GM23338 (cell line): ENCODE measurements at regions not wholly inside any gene's neighbourhood (a gene's known extent, or its start where the extent isn't known, plus 50 kb on each side); places are given as distances from the start of the nearest gene placed in this dataset.

Experiments
- ATAC-seq: fragments of 200-7000 bp; cut with Tn5 transposase; 3 replicates; pipeline ENCODE4 v1.9.1; 2020
- DNase-seq: peaks from one replicate; pipeline ENCODE4 v3.0.0-alpha.2; 2015; ENCODE audit warnings: low spot score
- H2AFZ ChIP-seq: fragments of 200-600 bp; sonication (generic); 2 replicates; pipeline ENCODE4 v1.8.0; 2016; ENCODE audit warnings: antibody characterized with exemption, mild to moderate bottlenecking, moderate library complexity
- H3F3A ChIP-seq: fragments of 200-600 bp; sonication (generic); replicated peaks from 2 replicates; pipeline ENCODE4 v1.8.0; 2017; ENCODE audit warnings: antibody characterized with exemption, mixed run types, low read depth
- H3K27ac ChIP-seq: fragments of 200-600 bp; sonication (generic); 2 replicates; pipeline ENCODE4 v1.6.1; 2016; ENCODE audit warnings: low read depth
- H3K27me3 ChIP-seq: fragments of 200-600 bp; sonication (generic); 2 replicates; pipeline ENCODE4 v1.8.0; 2016; ENCODE audit warnings: mild to moderate bottlenecking, mixed run types, moderate library complexity; ENCODE audit not compliant: insufficient read depth
- H3K36me3 ChIP-seq: fragments of 200-600 bp; sonication (generic); 2 replicates; pipeline ENCODE4 v1.8.0; 2016; ENCODE audit warnings: mild to moderate bottlenecking; ENCODE audit not compliant: insufficient read depth
- H3K4me1 ChIP-seq: fragments of 200-600 bp; sonication (generic); 2 replicates; pipeline ENCODE4 v1.8.0; 2016; ENCODE audit warnings: mild to moderate bottlenecking, moderate library complexity; ENCODE audit not compliant: insufficient read depth
- H3K4me2 ChIP-seq: fragments of 200-600 bp; sonication (generic); 2 replicates; pipeline ENCODE4 v1.7.1; 2017; ENCODE audit warnings: mixed run types
- H3K4me3 ChIP-seq: fragments of 200-600 bp; sonication (generic); 2 replicates; pipeline ENCODE4 v1.6.1; 2016; ENCODE audit warnings: mixed run types
- H3K79me2 ChIP-seq: fragments of 200-600 bp; sonication (generic); replicated peaks from 2 replicates; pipeline ENCODE4 v1.8.0; 2017; ENCODE audit warnings: mild to moderate bottlenecking; ENCODE audit not compliant: insufficient read depth
- H3K9me2 ChIP-seq: fragments of 200-600 bp; sonication (generic); 2 replicates; pipeline ENCODE4 v1.8.0; 2017; ENCODE audit not compliant: insufficient read depth
- H4K20me1 ChIP-seq: fragments of 200-600 bp; sonication (generic); replicated peaks from 2 replicates; pipeline ENCODE4 v1.8.0; 2017; ENCODE audit warnings: mild to moderate bottlenecking; ENCODE audit not compliant: insufficient read depth
- H3K27ac Mint-ChIP-seq: 2 replicates; pipeline ENCODE4 v1.8.0; 2020; ENCODE audit warnings: inconsistent platforms, mild to moderate bottlenecking, moderate library complexity, mixed read lengths
- H3K27me3 Mint-ChIP-seq: 3 replicates; pipeline ENCODE4 v1.8.0; 2022; ENCODE audit warnings: low read depth, mild to moderate bottlenecking, moderate library complexity, mixed read lengths, inconsistent platforms; ENCODE audit not compliant: insufficient read depth, poor library complexity
- H3K36me3 Mint-ChIP-seq: 3 replicates; pipeline ENCODE4 v1.8.0; 2021; ENCODE audit warnings: low read depth, mild to moderate bottlenecking, inconsistent platforms, moderate library complexity, mixed read lengths
- H3K4me1 Mint-ChIP-seq: 3 replicates; pipeline ENCODE4 v1.8.0; 2020; ENCODE audit warnings: mild to moderate bottlenecking, inconsistent platforms, mixed read lengths
- H3K4me3 Mint-ChIP-seq: 3 replicates; pipeline ENCODE4 v1.8.0; 2021; ENCODE audit warnings: moderate library complexity, mild to moderate bottlenecking, inconsistent platforms, mixed read lengths
- H3K9me3 Mint-ChIP-seq: 3 replicates; pipeline ENCODE4 v1.8.0; 2020; ENCODE audit warnings: moderate library complexity, mild to moderate bottlenecking, inconsistent platforms, mixed read lengths
- CREB1 ChIP-seq: fragments of 250-450 bp; sonication (Bioruptor Pico); IDR thresholded peaks from 2 replicates; pipeline ENCODE4 v1.5.0; 2020; ENCODE audit warnings: low read depth, mild to moderate bottlenecking, moderate library complexity
- CTCF ChIP-seq, 2 experiments: fragments of 200-600 bp in 1 of 2; sonication (generic) in 1 of 2; conservative IDR thresholded peaks; 2 replicates each; pipeline versions ENCODE4 v1.5.1 to v1.6.1; 2016 to 2017; ENCODE audit warnings: antibody characterized with exemption in 2 of 2, low read depth in 2 of 2, mild to moderate bottlenecking in 2 of 2, moderate library complexity in 1 of 2
- EZH2 ChIP-seq: fragments of 200-600 bp; sonication (generic); IDR thresholded peaks from one replicate; pipeline ENCODE4 v1.8.0; 2017; ENCODE audit warnings: antibody characterized with exemption, mild to moderate bottlenecking, low read depth; ENCODE audit not compliant: unreplicated experiment
- EZH2phosphoT487 ChIP-seq: fragments of 200-600 bp; sonication (generic); IDR thresholded peaks from one replicate; pipeline ENCODE4 v1.8.1; 2018; ENCODE audit warnings: antibody characterized with exemption; ENCODE audit not compliant: unreplicated experiment
- JUNB ChIP-seq: IDR thresholded peaks from one replicate; pipeline ENCODE4 v1.6.1; 2016; ENCODE audit warnings: antibody characterized with exemption; ENCODE audit not compliant: unreplicated experiment
- POLR2AphosphoS5 ChIP-seq: IDR thresholded peaks from 2 replicates; pipeline ENCODE4 v1.6.1; 2016; ENCODE audit warnings: antibody characterized with exemption, low read depth
- ZNF114 ChIP-seq: fragments of 250-450 bp; sonication (Bioruptor Pico); IDR thresholded peaks from 2 replicates; pipeline ENCODE4 v1.5.0; 2020; ENCODE audit warnings: mild to moderate bottlenecking, moderate library complexity
- TF ChIP-seq, protein P1 (sequence below): fragments of 250-450 bp; sonication (Bioruptor Pico); IDR thresholded peaks from 2 replicates; pipeline ENCODE4 v1.5.0; 2020; ENCODE audit warnings: mild to moderate bottlenecking, moderate library complexity

DNA sequence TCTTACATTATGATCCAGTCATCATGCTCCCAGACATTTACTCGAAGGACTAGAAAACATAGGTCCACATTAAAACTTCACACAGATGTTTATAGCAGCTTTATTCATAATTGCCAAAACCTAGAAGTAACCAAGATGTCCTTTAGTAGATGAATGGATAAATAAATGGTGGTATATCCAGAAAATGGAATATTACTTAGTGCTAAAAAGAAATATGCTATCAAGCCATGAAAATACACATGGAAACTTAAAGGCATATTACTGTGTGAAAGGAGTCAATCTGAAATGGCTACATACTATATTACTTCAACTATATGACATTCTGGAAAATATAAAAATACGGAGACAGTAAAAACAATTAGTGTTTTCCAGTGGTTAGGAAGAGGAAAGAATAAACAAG lies 1039.1 kb upstream of the INTU start (continued):
- TF ChIP-seq EZH2 (no peak), ZNF114 (no peak), CTCF (conservative IDR thresholded peaks at IDR 0.05; ENCODE audit: low read depth in 2 of 2) (no peak), EZH2phosphoT487 (no peak)

DNA sequence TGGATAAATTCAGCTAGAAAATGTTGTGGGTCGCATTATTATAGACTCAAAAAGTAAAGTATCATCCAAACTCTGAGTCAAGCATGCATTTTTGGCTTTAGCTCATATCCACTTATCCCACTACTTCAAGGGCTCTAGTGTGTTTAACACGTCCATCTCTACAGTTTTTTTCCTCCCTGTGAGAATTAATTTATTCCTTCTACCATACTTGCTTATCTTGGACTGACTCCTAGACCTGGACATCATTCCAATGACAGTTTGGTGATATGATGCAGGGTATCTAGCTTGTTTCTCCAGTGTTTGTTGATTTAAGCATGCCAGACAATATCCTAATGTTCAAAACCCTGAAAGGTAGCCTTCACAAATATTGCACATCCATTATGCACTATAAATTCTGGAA lies 1037.1 kb upstream of the INTU start:
- no peaks in the 10 kb centered on the region for H3K36me3 Mint-ChIP-seq
- H3K27ac Mint-ChIP-seq, result no peak overlapping the region
- Histone ChIP-seq H2AFZ (no peak overlapping the region), H3K27me3 (no peaks in the 10 kb centered on the region), H3K79me2 (no peaks in the 10 kb centered on the region), H3K4me2 (no peak overlapping the region), H3K4me1 (no peaks in the 10 kb centered on the region), H3K36me3 (no peaks in the 10 kb centered on the region), H3K4me3 (no peak overlapping the region), H3F3A (no peaks in the 10 kb centered on the region), H3K9me2 (peaks cover 4% of the 10 kb centered on the region; the same call in 1 of the 2 replicates), H3K27ac (no peak overlapping the region), H4K20me1 (no peaks in the 10 kb centered on the region)
- H3K4me1 Mint-ChIP-seq, result no peaks in the 10 kb centered on the region
- TF ChIP-seq POLR2AphosphoS5 (no peak), ZNF114 (no peak), EZH2 (no peak), CTCF (conservative IDR thresholded peaks at IDR 0.05; ENCODE audit: low read depth in 2 of 2) (no peak), JUNB (no peak), CREB1 (CRISPR knock-in tag) (no peak)
- TF ChIP-seq, protein P1, sequence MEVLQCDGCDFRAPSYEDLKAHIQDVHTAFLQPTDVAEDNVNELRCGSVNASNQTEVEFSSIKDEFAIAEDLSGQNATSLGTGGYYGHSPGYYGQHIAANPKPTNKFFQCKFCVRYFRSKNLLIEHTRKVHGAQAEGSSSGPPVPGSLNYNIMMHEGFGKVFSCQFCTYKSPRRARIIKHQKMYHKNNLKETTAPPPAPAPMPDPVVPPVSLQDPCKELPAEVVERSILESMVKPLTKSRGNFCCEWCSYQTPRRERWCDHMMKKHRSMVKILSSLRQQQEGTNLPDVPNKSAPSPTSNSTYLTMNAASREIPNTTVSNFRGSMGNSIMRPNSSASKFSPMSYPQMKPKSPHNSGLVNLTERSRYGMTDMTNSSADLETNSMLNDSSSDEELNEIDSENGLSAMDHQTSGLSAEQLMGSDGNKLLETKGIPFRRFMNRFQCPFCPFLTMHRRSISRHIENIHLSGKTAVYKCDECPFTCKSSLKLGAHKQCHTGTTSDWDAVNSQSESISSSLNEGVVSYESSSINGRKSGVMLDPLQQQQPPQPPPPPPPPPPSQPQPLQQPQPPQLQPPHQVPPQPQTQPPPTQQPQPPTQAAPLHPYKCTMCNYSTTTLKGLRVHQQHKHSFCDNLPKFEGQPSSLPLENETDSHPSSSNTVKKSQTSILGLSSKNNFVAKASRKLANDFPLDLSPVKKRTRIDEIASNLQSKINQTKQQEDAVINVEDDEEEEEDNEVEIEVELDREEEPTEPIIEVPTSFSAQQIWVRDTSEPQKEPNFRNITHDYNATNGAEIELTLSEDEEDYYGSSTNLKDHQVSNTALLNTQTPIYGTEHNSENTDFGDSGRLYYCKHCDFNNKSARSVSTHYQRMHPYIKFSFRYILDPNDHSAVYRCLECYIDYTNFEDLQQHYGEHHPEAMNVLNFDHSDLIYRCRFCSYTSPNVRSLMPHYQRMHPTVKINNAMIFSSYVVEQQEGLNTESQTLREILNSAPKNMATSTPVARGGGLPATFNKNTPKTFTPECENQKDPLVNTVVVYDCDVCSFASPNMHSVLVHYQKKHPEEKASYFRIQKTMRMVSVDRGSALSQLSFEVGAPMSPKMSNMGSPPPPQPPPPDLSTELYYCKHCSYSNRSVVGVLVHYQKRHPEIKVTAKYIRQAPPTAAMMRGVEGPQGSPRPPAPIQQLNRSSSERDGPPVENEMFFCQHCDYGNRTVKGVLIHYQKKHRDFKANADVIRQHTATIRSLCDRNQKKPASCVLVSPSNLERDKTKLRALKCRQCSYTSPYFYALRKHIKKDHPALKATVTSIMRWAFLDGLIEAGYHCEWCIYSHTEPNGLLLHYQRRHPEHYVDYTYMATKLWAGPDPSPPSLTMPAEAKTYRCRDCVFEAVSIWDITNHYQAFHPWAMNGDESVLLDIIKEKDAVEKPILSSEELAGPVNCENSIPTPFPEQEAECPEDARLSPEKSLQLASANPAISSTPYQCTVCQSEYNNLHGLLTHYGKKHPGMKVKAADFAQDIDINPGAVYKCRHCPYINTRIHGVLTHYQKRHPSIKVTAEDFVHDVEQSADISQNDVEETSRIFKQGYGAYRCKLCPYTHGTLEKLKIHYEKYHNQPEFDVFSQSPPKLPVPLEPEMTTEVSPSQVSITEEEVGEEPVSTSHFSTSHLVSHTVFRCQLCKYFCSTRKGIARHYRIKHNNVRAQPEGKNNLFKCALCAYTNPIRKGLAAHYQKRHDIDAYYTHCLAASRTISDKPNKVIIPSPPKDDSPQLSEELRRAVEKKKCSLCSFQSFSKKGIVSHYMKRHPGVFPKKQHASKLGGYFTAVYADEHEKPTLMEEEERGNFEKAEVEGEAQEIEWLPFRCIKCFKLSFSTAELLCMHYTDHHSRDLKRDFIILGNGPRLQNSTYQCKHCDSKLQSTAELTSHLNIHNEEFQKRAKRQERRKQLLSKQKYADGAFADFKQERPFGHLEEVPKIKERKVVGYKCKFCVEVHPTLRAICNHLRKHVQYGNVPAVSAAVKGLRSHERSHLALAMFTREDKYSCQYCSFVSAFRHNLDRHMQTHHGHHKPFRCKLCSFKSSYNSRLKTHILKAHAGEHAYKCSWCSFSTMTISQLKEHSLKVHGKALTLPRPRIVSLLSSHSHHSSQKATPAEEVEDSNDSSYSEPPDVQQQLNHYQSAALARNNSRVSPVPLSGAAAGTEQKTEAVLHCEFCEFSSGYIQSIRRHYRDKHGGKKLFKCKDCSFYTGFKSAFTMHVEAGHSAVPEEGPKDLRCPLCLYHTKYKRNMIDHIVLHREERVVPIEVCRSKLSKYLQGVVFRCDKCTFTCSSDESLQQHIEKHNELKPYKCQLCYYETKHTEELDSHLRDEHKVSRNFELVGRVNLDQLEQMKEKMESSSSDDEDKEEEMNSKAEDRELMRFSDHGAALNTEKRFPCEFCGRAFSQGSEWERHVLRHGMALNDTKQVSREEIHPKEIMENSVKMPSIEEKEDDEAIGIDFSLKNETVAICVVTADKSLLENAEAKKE, result no peak
- no peak overlapping the region for H3K4me3 Mint-ChIP-seq
- peaks cover 8% of the 10 kb centered on the region; the same call in 2 of the 3 replicates for H3K9me3 Mint-ChIP-seq
- no peak for ATAC-seq
- H3K27me3 Mint-ChIP-seq, result peaks cover 1% of the 10 kb centered on the region
- DNase-seq, result no peak
